ENCODE measurements at regions not wholly inside any gene's neighbourhood (a gene's known extent, or its start where the extent isn't known, plus 50 kb on each side); places are given as distances from the start of the nearest gene placed in this dataset.

- TF ChIP-seq CTCF (conservative IDR thresholded peaks at IDR 0.05; ENCODE audit: low read length): no peak
- TF ChIP-seq EZH2phosphoT487 (IDR thresholded peaks at IDR 0.05; ENCODE audit: borderline replicate concordance, low read depth, low read length): no peak
These were observed 166.5 kb downstream of the PRR32 start for GRCh38 chrX:126985981-126986380.
